ENCODE measurements at regions not wholly inside any gene's neighbourhood (a gene's known extent, or its start where the extent isn't known, plus 50 kb on each side); places are given as distances from the start of the nearest gene placed in this dataset.

DNA sequence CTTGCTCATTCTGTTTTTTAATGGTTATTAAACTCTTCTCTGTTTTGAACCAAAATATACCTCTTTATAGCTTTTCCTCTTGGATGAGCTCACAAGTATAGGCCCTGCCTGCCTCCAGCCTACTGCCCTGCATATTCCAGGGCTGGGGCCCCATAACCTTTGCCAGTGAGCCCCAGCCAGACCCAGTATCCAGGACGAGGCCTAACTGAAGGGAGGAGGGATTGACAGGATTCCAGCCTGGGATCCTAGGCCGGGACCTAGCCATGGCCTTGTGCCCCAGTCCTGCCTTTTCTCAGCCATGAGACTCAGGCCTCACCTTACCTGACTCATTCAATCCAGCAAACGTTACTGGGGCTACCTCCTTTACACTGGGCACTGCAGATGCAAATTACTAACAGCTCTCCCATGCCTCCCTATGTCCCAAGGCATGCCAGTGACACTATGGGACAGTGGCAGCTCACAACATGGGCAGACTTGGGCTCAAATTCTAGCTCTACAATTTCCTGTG lies 159.2 kb downstream of the DDX1 start:
- H3K27ac ChIP-seq, result no peak overlapping the region
- no peak for FAIRE-seq
- no peak for TF ChIP-seq CHD2 (IDR thresholded peaks at IDR 0.05; ENCODE audit: low read length, partially characterized antibody)
- TF ChIP-seq FOSB (CRISPR knock-in tag; IDR thresholded peaks at IDR 0.05), result no peak
- no peak for TF ChIP-seq HOXB13 (CRISPR knock-in tag; IDR thresholded peaks at IDR 0.05; ENCODE audit: low read depth)
- TF ChIP-seq, protein P1, sequence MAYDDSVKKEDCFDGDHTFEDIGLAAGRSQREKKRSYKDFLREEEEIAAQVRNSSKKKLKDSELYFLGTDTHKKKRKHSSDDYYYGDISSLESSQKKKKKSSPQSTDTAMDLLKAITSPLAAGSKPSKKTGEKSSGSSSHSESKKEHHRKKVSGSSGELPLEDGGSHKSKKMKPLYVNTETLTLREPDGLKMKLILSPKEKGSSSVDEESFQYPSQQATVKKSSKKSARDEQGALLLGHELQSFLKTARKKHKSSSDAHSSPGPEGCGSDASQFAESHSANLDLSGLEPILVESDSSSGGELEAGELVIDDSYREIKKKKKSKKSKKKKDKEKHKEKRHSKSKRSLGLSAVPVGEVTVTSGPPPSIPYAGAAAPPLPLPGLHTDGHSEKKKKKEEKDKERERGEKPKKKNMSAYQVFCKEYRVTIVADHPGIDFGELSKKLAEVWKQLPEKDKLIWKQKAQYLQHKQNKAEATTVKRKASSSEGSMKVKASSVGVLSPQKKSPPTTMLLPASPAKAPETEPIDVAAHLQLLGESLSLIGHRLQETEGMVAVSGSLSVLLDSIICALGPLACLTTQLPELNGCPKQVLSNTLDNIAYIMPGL (CRISPR knock-in tag; IDR thresholded peaks at IDR 0.05; ENCODE audit: borderline replicate concordance), result no peak
- TF ChIP-seq MAZ (IDR thresholded peaks at IDR 0.05; ENCODE audit: borderline replicate concordance, low read depth, low read length), result no peak
- no peak for TF ChIP-seq EP300 (IDR thresholded peaks at IDR 0.05)
- no peak for TF ChIP-seq RCOR1 (IDR thresholded peaks at IDR 0.05; ENCODE audit: low read depth, low read length)
- TF ChIP-seq, protein P2, sequence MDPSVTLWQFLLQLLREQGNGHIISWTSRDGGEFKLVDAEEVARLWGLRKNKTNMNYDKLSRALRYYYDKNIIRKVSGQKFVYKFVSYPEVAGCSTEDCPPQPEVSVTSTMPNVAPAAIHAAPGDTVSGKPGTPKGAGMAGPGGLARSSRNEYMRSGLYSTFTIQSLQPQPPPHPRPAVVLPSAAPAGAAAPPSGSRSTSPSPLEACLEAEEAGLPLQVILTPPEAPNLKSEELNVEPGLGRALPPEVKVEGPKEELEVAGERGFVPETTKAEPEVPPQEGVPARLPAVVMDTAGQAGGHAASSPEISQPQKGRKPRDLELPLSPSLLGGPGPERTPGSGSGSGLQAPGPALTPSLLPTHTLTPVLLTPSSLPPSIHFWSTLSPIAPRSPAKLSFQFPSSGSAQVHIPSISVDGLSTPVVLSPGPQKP (IDR thresholded peaks at IDR 0.05; ENCODE audit: low read depth, low read length), result no peak
- TF ChIP-seq REST (IDR thresholded peaks at IDR 0.05), result no peak
- no peak for TF ChIP-seq POLR2A (IDR thresholded peaks at IDR 0.05; ENCODE audit: low read length)
- TF ChIP-seq HES2 (IDR thresholded peaks at IDR 0.05), result no peak
- TF ChIP-seq HOXA7 (CRISPR knock-in tag; IDR thresholded peaks at IDR 0.05), result no peak
- TF ChIP-seq SMC3 (IDR thresholded peaks at IDR 0.05), result no peak
- TF ChIP-seq, protein P3, sequence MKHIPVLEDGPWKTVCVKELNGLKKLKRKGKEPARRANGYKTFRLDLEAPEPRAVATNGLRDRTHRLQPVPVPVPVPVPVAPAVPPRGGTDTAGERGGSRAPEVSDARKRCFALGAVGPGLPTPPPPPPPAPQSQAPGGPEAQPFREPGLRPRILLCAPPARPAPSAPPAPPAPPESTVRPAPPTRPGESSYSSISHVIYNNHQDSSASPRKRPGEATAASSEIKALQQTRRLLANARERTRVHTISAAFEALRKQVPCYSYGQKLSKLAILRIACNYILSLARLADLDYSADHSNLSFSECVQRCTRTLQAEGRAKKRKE (CRISPR knock-in tag; IDR thresholded peaks at IDR 0.05; ENCODE audit: low read depth), result no peak
- no peaks in the 10 kb centered on the region for H3K4me1 ChIP-seq
- H3K4me3 ChIP-seq, result no peak overlapping the region
- no peak for DNase-seq (ENCODE audit: low read depth in 1 of 2, low spot score in 1 of 2)
- ATAC-seq, result no peak
- WGBS (ENCODE audit: missing lambda C conversion rate), result 16% methylated on average over 3 of the region's 3 CpGs
- ChIA-PET POLR2A (no interaction called here), CTCF (interaction anchor here (0.7 to 1.5 kb wide), 2 partner anchors 107 to 114 kb away, joined by 3 to 5 read pairs; no protein-coding TSS in a partner anchor)
- H3K4me2 ChIP-seq, result no peak overlapping the region
- H3K9me3 ChIP-seq, result no peaks in the 10 kb centered on the region

- H3K4me3 ChIP-seq, result no peak overlapping the region
- no peaks in the 10 kb centered on the region for H3K9me3 ChIP-seq
- DNase-seq (ENCODE audit: low read depth in 1 of 2, low spot score in 1 of 2) (no peak), ATAC-seq (no peak), FAIRE-seq (no peak)
- no peak overlapping the region for H3K4me2 ChIP-seq
- no peaks in the 10 kb centered on the region for H3K4me1 ChIP-seq
- WGBS (ENCODE audit: missing lambda C conversion rate), result 36% methylated on average over 2 of the region's 2 CpGs
- TF ChIP-seq CBX2 (IDR thresholded peaks at IDR 0.05; ENCODE audit: borderline replicate concordance, low read depth), result no peak
- no peak for TF ChIP-seq CEBPB (IDR thresholded peaks at IDR 0.05)
- TF ChIP-seq CBX8 (IDR thresholded peaks at IDR 0.05), result no peak
- TF ChIP-seq TFCP2L1 (CRISPR knock-in tag; IDR thresholded peaks at IDR 0.05), result no peak
- TF ChIP-seq RCOR1 (IDR thresholded peaks at IDR 0.05; ENCODE audit: low read depth, low read length), result no peak
- no peak for TF ChIP-seq HOXB13 (CRISPR knock-in tag; IDR thresholded peaks at IDR 0.05; ENCODE audit: low read depth)
- no peak for TF ChIP-seq HOXB5 (CRISPR knock-in tag; IDR thresholded peaks at IDR 0.05)
- TF ChIP-seq FOSB (CRISPR knock-in tag; IDR thresholded peaks at IDR 0.05), result no peak
- TF ChIP-seq POLR2AphosphoS2 (conservative IDR thresholded peaks at IDR 0.05; ENCODE audit: low read length), result no peak
- no peak for TF ChIP-seq RARB (CRISPR knock-in tag; IDR thresholded peaks at IDR 0.05)
- no peak for TF ChIP-seq ZC3H11A (IDR thresholded peaks at IDR 0.05)
- TF ChIP-seq NR3C1 (IDR thresholded peaks at IDR 0.05), result no peak
- no peak for TF ChIP-seq SMC3 (IDR thresholded peaks at IDR 0.05)
- TF ChIP-seq JUN (IDR thresholded peaks at IDR 0.05), result no peak
- ChIA-PET CTCF (interaction anchor here (0.7 to 1.5 kb wide), 2 partner anchors 108 to 115 kb away, joined by 3 to 5 read pairs; no protein-coding TSS in a partner anchor), POLR2A (no interaction called here)
- H3K27ac ChIP-seq, result no peak overlapping the region
Measured at GRCh38 chr2:15751477-15751876, 159.8 kb downstream of the DDX1 start.

Data from A549 (cell line).